Lower lobe of right lung (tissue), 2 donors: ENCODE measurements at regions not wholly inside any gene's neighbourhood (a gene's known extent, or its start where the extent isn't known, plus 50 kb on each side); places are given as distances from the start of the nearest gene placed in this dataset.

Experiments
- ATAC-seq, 2 donors: fragments of 200-7000 bp; cut with Tn5 transposase; one replicate each; pipeline ENCODE4 v1.9.1; 2020 to 2022; ENCODE audit warnings: mild to moderate bottlenecking in 2 of 2, moderate library complexity in 2 of 2
- DNase-seq: peaks from one replicate; pipeline ENCODE4 v3.0.0-alpha.2; 2020
- H3K27ac ChIP-seq: fragments of 200-600 bp; one replicate; pipeline ENCODE4 v1.8.0; 2022
- H3K27me3 ChIP-seq: fragments of 200-600 bp; one replicate; pipeline ENCODE4 v1.8.0; 2022; ENCODE audit warnings: low read depth
- H3K36me3 ChIP-seq: fragments of 200-600 bp; one replicate; pipeline ENCODE4 v1.8.0; 2022; ENCODE audit warnings: mild to moderate bottlenecking
- H3K4me1 ChIP-seq: fragments of 200-600 bp; one replicate; pipeline ENCODE4 v1.8.0; 2022
- H3K4me3 ChIP-seq: fragments of 200-600 bp; one replicate; pipeline ENCODE4 v1.8.0; 2022; ENCODE audit warnings: mild to moderate bottlenecking
- H3K9me3 ChIP-seq: fragments of 200-600 bp; one replicate; pipeline ENCODE4 v1.8.0; 2022
- CTCF ChIP-seq: fragments of 200-600 bp; IDR thresholded peaks from one replicate; pipeline ENCODE4 v1.8.0; 2022; ENCODE audit warnings: antibody characterized with exemption, mild to moderate bottlenecking
- intact Hi-C: fragments of 100-400 bp; cut with DNase I; formaldehyde crosslinking; loops from one replicate; pipeline ENCODE4 v1.11.0; 2022
- donor health status: DM: no; HTN: yes; CAD: no; lungs with severe emphysema.

DNA sequence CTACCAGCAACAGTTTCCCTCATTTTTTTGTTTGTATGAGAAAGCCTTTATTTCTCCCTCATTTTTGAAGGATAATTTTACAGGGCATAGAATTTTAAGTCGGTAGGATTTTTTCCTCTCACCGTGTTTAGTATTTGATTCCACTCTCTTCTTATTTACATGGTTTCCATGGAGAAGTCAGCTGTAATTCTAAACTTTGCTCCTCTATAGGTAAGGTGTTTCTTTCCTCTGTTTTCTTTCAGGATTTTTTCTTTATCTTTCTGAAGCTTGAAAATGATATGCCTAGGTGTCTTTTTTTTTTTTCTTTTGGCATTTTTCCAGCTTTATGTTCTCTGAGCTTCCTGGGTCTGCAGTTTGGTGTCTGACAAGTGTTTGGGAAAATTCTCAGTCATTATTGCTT lies 75.6 kb upstream of the ETV6 start:
- no peak for ATAC-seq

GRCh38 chr12:11576104-11576503 lies 73.4 kb upstream of the ETV6 start:
- no peak for TF ChIP-seq CTCF
- H3K4me1 ChIP-seq: peaks cover 14% of the 10 kb centered on the region
- no peak overlapping the region for H3K4me3 ChIP-seq
- no peaks in the 10 kb centered on the region for H3K27me3 ChIP-seq
- intact Hi-C loops: no loop called here
- H3K27ac ChIP-seq: no peak overlapping the region
- DNase-seq (no peak), ATAC-seq (peak in 1 of 2 donors; percentile 39)
- H3K9me3 ChIP-seq: no peaks in the 10 kb centered on the region
- H3K36me3 ChIP-seq: no peaks in the 10 kb centered on the region

More for the DNA sequence above, 75.6 kb upstream of the ETV6 start:
- DNase-seq: no peak
- no peaks in the 10 kb centered on the region for H3K9me3 ChIP-seq
- intact Hi-C loops: no loop called here
- H3K27ac ChIP-seq: no peak overlapping the region
- no peaks in the 10 kb centered on the region for H3K27me3 ChIP-seq
- H3K4me3 ChIP-seq: no peak overlapping the region
- H3K4me1 ChIP-seq: no peaks in the 10 kb centered on the region
- TF ChIP-seq CTCF: no peak
- no peaks in the 10 kb centered on the region for H3K36me3 ChIP-seq

- H3K36me3 ChIP-seq: no peaks in the 10 kb centered on the region
- no peaks in the 10 kb centered on the region for H3K9me3 ChIP-seq
- no peak for TF ChIP-seq CTCF
- H3K4me3 ChIP-seq: no peak overlapping the region
- ATAC-seq (no peak), DNase-seq (no peak)
- intact Hi-C loops: no loop called here
- peaks cover 19% of the 10 kb centered on the region for H3K4me1 ChIP-seq
- no peaks in the 10 kb centered on the region for H3K27me3 ChIP-seq
- H3K27ac ChIP-seq: no peak overlapping the region
Measured at GRCh38 chr12:11577658-11578260, 71.7 kb upstream of the ETV6 start.

DNA sequence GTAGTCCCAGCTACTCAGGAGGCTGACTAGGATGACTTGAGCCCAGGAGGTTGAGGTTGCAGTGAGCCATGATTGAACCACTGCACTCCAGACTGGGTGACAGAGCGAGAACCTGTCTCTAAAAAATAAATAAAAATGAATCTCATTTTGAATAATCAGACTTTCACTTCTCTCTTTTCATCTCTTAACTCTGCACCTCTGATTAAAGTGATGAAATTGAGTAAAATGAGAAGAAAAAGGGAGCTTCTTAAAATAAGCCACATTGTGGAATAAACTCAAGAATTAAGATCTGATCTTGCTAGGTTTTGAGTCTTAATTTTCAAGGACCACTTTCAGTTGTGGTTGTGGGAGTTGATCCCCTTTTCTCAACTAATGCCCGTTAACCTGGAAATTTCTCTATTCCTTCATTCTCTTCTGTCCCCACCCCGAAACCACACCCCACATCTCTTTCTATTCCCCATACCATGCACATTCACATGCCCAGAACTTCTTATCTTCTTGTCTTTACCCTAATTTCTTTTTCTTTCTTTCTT lies 70.9 kb upstream of the ETV6 start:
- no peak for ATAC-seq
- H3K9me3 ChIP-seq: no peaks in the 10 kb centered on the region
- H3K36me3 ChIP-seq: no peaks in the 10 kb centered on the region
- intact Hi-C loops: no loop called here
- no peak for DNase-seq
- no peak overlapping the region for H3K4me3 ChIP-seq
- no peak for TF ChIP-seq CTCF
- no peak overlapping the region for H3K27ac ChIP-seq
- H3K4me1 ChIP-seq: peaks cover 19% of the 10 kb centered on the region
- H3K27me3 ChIP-seq: no peaks in the 10 kb centered on the region

DNA sequence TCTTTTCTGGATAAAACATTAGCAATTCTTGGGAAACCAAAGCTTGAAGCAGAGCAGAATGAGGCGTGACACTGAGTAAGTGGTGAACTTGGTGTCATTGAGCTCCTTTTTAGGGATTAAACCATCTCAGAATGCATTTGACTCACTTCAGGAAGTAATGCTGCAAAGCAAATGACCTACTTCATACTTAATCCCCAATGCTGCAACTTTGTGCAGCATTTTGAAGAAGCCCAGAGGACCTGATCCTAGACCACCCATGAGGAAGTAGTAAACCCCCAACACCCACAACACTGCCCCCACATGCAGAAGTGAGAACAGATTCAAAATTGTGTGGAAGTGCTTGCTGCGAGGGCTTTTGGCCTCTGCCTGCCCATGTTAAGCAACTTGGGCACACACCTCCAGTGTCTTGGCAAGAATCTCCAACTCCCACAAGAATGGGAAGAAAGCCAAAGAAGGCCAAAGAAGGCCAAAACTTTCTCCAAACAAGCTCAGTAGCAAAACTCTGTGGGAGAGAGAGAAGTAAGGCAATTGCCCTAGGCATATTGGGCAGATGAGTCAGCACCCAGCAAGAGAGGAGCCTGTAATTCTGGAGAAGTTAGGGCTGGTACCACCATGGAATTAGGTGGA lies 69.2 kb upstream of the ETV6 start:
- peak; percentile 79 for ATAC-seq
- no peak overlapping the region for H3K27ac ChIP-seq
- TF ChIP-seq CTCF: no peak
- no peaks in the 10 kb centered on the region for H3K27me3 ChIP-seq
- no peaks in the 10 kb centered on the region for H3K9me3 ChIP-seq
- peaks cover 19% of the 10 kb centered on the region for H3K4me1 ChIP-seq
- DNase-seq: peak; percentile 55
- intact Hi-C loops: loop anchor here (2.0 kb wide), 1 partner anchor 453 kb away; no protein-coding TSS in a partner anchor
- H3K4me3 ChIP-seq: no peak overlapping the region
- H3K36me3 ChIP-seq: no peaks in the 10 kb centered on the region
